ENCODE measurements at regions not wholly inside any gene's neighbourhood (a gene's known extent, or its start where the extent isn't known, plus 50 kb on each side); places are given as distances from the start of the nearest gene placed in this dataset.
"Not testable (repeated sequence)": the region's sequence is repeated elsewhere in the genome, so short reads cannot be mapped to it uniquely, and the experiment has no call there.

DNA sequence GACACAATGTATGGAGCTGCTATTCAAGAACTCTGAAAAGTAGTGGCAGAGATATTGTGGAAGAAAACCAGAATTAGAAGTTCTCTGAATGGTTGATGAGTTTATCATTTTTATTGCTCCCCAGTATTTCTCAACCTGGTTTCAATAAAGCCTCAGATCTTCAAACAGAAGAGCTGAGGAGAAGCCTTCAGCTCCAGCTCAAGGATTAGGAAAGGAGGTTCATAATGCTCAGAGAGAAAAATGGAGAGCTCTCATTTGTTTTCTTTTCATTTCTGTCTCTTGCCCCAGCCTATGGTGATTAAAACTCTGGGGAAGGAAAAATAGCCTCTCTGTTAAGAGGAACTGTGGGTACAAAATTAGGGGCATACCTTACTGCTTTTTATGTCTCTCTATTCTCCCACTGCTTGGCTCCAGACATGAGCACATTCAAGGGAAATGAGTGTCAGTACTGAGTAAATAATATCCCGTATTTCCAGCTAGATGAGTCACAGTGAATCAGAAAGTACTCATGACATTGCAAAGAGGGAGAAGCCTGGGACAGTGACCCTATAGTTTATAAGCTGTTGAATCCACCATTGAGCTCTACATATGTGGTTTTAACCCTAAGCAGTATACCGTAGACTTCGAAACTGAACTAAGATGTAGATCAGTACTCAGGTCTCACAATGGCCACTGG, 138.1 kb downstream of the EMB start:
- no peak for TF ChIP-seq CTCF (IDR thresholded peaks at IDR 0.05; ENCODE audit: low read depth, low read length)
- no peak overlapping the region for H3K4me3 ChIP-seq (replicated peaks in 1 of 2; ENCODE audit: low read depth in 2 of 2, low read length in 2 of 2)
- peak in 1 of 2 donors; percentile 93 for DNase-seq (ENCODE audit: low read depth in 2 of 2)

GRCh38 chr5:50301756-50302155, 139.3 kb downstream of the EMB start:
- DNase-seq (ENCODE audit: low read depth in 2 of 2) = peak in 1 of 2 donors; percentile 6
- no peak overlapping the region for H3K4me3 ChIP-seq (replicated peaks in 1 of 2; ENCODE audit: low read depth in 2 of 2, low read length in 2 of 2)
- TF ChIP-seq CTCF (IDR thresholded peaks at IDR 0.05; ENCODE audit: low read depth, low read length) = no peak

- no peak overlapping the region for H3K4me3 ChIP-seq (replicated peaks in 1 of 2; ENCODE audit: low read depth in 2 of 2, low read length in 2 of 2)
- DNase-seq (ENCODE audit: low read depth in 2 of 2) = no peak
- no peak for TF ChIP-seq CTCF (IDR thresholded peaks at IDR 0.05; ENCODE audit: low read depth, low read length)
Measured at GRCh38 chr5:50300878-50301277, 140.2 kb downstream of the EMB start.

GRCh38 chr5:50299896-50300295, 141.2 kb downstream of the EMB start:
- DNase-seq (ENCODE audit: low read depth in 2 of 2) = no peak
- no peak overlapping the region for H3K4me3 ChIP-seq (replicated peaks in 1 of 2; ENCODE audit: low read depth in 2 of 2, low read length in 2 of 2)
- TF ChIP-seq CTCF (IDR thresholded peaks at IDR 0.05; ENCODE audit: low read depth, low read length) = no peak

DNA sequence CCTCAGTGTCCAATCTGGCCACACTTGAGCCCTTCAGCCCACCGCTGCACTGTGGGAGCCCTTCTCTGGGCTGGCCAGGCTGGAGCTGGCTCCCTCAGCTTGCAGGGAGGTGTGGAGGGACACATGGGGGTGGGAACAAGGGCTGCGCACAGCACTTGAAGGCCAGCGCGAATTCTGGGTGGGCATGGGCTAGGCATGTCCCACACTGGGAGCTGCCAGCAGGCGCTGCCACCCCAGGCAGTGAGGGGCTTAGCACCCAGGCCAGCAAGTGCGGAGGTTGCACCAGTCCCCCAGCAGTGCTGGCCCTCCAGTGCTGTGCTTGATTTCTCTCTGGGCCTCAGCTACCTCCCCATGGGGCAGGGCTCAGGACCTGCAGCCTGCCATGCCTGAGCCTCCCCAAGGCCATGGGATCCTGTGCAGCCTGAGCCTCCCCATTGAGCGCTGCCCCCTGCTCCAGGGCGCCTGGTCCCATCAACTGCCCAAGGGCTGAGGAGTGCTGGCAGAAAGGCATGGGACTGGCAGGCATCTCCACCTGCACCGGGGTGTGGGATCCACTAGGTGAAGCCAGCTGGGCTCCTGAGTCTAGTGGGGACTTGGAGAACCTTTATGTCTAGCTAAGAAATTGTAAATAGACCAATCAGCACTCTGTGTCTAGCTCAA, 148.2 kb downstream of the EMB start:
- H3K4me3 ChIP-seq (replicated peaks in 1 of 2; ENCODE audit: low read depth in 2 of 2, low read length in 2 of 2) = no peak overlapping the region
- DNase-seq (ENCODE audit: low read depth in 2 of 2) = no peak
- TF ChIP-seq CTCF (IDR thresholded peaks at IDR 0.05; ENCODE audit: low read depth, low read length) = no peak

- H3K4me3 ChIP-seq (replicated peaks in 1 of 2; ENCODE audit: low read depth in 2 of 2, low read length in 2 of 2); DNase-seq (ENCODE audit: low read depth in 2 of 2): not testable (repeated sequence)
Measured at GRCh38 chr5:50280461-50280860, 160.6 kb downstream of the EMB start.

Measured in cardiac fibroblast (primary cell).